Esophagus muscularis mucosa (tissue), 3 donors: ENCODE measurements at regions not wholly inside any gene's neighbourhood (a gene's known extent, or its start where the extent isn't known, plus 50 kb on each side); places are given as distances from the start of the nearest gene placed in this dataset.

ENCODE experiments used
- CTCF ChIP-seq, 3 experiments: fragments of 200-600 bp in 2 of 3; fragments of 450-650 bp in 1 of 3; sonication (generic) in 2 of 3; IDR thresholded peaks; one replicate each; pipeline ENCODE4 v1.5.1; 2017 to 2019; ENCODE audit warnings: antibody characterized with exemption in 3 of 3, mild to moderate bottlenecking in 2 of 3, moderate library complexity in 1 of 3
- POLR2A ChIP-seq: fragments of 450-650 bp; IDR thresholded peaks from one replicate; pipeline ENCODE4 v1.6.1; 2017; ENCODE audit warnings: antibody characterized with exemption, moderate library complexity, mild to moderate bottlenecking, low read depth

GRCh38 chr7:45999541-45999940, 78.5 kb upstream of the IGFBP3 start:
- no peak for TF ChIP-seq CTCF (IDR thresholded peaks at IDR 0.05)
- TF ChIP-seq POLR2A = no peak
